ENCODE measurements at regions not wholly inside any gene's neighbourhood (a gene's known extent, or its start where the extent isn't known, plus 50 kb on each side); places are given as distances from the start of the nearest gene placed in this dataset.

DNA sequence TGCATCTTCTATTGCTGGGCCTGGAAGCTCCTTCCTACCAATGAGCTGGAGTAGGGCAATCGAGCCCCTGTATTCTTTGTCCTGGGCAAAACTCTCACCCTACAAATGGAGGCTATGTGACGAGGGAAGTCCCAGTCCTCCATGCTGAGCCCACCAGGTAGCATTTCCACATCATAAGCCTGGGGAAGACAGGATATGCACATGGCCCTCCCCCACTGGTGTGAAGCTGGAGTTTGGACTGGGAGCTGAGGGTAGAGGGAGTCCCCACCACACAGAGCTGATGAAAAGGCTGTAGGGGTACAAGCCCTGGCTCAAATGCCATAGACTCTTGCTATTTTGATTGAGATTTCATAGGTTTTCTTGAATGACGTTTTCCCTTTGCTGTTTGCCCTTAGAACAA, 99.5 kb upstream of the FOXC1 start:
- H3K4me3 ChIP-seq (ENCODE audit: low read depth, low read length) = no peak overlapping the region
- no peak for DNase-seq (ENCODE audit: low read depth)
- TF ChIP-seq, protein P1, sequence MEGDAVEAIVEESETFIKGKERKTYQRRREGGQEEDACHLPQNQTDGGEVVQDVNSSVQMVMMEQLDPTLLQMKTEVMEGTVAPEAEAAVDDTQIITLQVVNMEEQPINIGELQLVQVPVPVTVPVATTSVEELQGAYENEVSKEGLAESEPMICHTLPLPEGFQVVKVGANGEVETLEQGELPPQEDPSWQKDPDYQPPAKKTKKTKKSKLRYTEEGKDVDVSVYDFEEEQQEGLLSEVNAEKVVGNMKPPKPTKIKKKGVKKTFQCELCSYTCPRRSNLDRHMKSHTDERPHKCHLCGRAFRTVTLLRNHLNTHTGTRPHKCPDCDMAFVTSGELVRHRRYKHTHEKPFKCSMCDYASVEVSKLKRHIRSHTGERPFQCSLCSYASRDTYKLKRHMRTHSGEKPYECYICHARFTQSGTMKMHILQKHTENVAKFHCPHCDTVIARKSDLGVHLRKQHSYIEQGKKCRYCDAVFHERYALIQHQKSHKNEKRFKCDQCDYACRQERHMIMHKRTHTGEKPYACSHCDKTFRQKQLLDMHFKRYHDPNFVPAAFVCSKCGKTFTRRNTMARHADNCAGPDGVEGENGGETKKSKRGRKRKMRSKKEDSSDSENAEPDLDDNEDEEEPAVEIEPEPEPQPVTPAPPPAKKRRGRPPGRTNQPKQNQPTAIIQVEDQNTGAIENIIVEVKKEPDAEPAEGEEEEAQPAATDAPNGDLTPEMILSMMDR (IDR thresholded peaks at IDR 0.05; ENCODE audit: insufficient read depth, low read depth, low read length, missing control alignments) = no peak

DNA sequence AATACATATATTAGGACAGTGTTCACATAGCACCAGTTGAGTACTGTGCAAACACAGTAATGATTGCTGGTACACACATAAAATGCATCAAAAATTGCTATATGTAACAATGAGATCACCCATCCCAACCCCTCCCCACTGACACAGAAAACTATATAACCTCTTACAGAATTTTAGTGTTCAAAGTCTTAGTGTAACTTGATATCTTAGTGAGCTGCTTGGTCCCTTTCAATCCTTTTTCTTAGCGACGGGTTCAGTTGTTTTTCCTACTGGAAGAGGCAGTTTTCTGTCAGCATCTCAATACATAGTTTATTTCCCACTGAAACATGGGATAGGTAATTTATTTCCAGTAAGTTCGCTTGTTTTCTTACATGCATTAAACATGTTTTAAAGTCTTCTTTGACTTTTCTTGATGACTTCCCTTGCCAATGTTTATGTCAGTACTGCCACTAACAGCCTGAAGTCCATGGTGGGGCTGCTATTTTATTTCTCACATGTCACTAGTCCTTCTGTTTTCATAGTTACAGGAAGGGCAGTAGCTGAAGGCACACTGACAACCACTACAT, 96.4 kb upstream of the FOXC1 start:
- DNase-seq (ENCODE audit: low read depth) = no peak
- TF ChIP-seq, protein P1 (IDR thresholded peaks at IDR 0.05; ENCODE audit: insufficient read depth, low read depth, low read length, missing control alignments) = no peak
- H3K4me3 ChIP-seq (ENCODE audit: low read depth, low read length) = no peak overlapping the region

GRCh38 chr6:1514078-1514477, 95.6 kb upstream of the FOXC1 start:
- TF ChIP-seq, protein P1 (IDR thresholded peaks at IDR 0.05; ENCODE audit: insufficient read depth, low read depth, low read length, missing control alignments) = no peak
- H3K4me3 ChIP-seq (ENCODE audit: low read depth, low read length) = no peak overlapping the region
- no peak for DNase-seq (ENCODE audit: low read depth)

DNA sequence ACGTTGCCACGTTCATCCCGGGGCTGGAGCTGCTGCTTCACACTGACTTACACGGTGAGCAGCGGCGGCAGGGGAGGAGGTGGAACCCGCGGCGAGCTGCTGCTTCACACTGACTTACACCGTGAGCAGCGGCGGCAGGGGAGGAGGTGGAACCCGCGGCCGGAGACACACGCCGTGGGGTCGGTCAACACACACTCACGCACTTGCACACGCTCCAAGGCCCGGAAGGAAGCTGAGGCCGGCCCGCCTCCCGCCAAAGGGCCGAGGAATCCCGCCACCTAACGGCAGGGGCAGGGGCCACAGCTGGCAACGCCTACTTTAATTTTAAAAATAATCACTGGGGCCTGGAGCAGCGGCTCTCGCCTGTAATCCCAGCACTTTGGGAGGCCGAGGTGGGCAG, 94.4 kb upstream of the FOXC1 start:
- TF ChIP-seq, protein P1 (IDR thresholded peaks at IDR 0.05; ENCODE audit: insufficient read depth, low read depth, low read length, missing control alignments) = no peak
- no peak overlapping the region for H3K4me3 ChIP-seq (ENCODE audit: low read depth, low read length)

DNA sequence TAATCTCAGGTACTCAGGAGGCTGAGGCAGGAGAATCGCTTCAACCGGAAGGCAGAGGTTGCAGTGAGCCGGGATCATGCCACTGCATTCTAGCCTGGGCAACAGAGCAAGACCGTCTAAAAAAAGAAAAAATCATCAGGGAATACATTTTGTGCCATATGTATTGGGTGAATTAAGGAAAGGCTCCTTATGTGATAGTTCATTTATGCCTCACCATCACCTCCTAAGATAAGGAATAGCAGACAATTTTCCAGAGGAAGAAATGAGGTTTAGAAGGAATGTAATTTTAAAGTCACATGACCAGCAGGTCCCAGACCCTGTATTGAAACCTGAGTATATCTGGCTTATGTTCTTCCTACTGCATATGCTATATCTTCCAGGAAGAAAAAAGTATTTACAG, 93.9 kb upstream of the FOXC1 start:
- TF ChIP-seq, protein P1 (IDR thresholded peaks at IDR 0.05; ENCODE audit: insufficient read depth, low read depth, low read length, missing control alignments) = no peak

More for the DNA sequence above, 94.4 kb upstream of the FOXC1 start:
- DNase-seq (ENCODE audit: low read depth) = no peak

GRCh38 chr6:1516742-1517520, 92.8 kb upstream of the FOXC1 start:
- TF ChIP-seq, protein P1 (IDR thresholded peaks at IDR 0.05; ENCODE audit: insufficient read depth, low read depth, low read length, missing control alignments) = no peak
- no peak for DNase-seq (ENCODE audit: low read depth)
- H3K4me3 ChIP-seq (ENCODE audit: low read depth, low read length) = no peak overlapping the region

More for the DNA sequence above, 93.9 kb upstream of the FOXC1 start:
- no peak for DNase-seq (ENCODE audit: low read depth)
- no peak overlapping the region for H3K4me3 ChIP-seq (ENCODE audit: low read depth, low read length)
